NCI-H748 (cell line): ENCODE measurements at regions not wholly inside any gene's neighbourhood (a gene's known extent, or its start where the extent isn't known, plus 50 kb on each side); places are given as distances from the start of the nearest gene placed in this dataset.

Source experiments
- DNase-seq: peaks from one replicate; lab custom pipeline; 2025; ENCODE audit not compliant: unreplicated experiment; lab: John Stamatoyannopoulos, UW

- DNase-seq: no peak
Measured at GRCh38 chr6:23002044-23002619, 432.8 kb downstream of the HDGFL1 start.

DNA sequence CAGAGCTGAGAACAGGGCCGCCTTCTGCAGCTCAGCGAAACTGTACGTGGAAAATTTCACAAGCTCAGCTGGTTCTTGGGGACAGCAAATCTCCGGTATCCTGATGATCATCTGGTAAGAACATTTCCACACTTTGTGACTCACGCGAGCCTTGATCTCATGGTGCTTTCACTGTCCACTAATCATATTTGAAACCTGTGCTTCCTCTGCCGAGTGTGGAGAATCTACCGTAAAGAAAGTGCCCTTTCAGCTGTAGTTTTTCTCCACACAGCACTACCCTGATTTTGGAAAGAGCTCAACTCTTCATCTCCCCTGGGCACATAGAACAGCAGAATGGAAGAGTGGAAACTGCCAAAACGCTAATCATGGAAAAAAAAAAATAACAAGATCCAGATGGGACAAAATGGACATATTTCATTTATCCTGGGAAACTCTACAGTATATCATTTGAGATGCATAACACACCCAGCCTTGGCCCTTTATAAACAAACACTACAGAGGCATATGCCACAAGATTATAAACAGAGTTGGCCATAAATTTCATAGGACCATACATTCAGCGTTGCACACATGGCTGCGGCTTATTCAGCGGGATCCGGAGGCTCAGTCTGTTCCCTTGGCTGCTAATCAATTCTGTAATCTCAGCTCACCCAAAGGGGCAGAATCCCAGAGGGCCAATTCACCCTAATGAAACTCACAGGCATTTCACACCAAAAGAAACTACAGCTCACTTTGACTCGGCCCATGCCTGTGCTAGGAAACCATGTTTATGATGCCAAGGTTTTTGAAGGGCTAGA lies 434.5 kb downstream of the HDGFL1 start:
- DNase-seq: no peak

DNA sequence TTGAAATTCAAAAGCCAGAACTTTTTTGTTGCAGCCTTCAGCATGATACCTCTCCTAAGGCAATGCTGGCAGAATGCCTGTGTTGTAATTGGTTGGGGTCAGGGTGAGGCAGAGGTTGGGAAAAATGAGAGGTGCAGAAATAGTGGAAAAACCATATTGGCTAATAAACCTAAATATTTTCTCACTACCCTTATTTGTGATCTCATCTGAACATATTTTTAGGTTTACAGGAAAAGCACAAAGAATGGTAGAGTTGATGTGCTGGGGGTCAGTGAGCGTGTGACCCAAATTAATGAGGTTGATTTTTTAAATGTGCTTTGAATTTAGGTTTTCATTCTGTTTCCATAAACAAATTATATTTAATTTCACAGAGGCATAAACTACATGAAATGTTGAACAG lies 437.3 kb downstream of the HDGFL1 start:
- no peak for DNase-seq

DNA sequence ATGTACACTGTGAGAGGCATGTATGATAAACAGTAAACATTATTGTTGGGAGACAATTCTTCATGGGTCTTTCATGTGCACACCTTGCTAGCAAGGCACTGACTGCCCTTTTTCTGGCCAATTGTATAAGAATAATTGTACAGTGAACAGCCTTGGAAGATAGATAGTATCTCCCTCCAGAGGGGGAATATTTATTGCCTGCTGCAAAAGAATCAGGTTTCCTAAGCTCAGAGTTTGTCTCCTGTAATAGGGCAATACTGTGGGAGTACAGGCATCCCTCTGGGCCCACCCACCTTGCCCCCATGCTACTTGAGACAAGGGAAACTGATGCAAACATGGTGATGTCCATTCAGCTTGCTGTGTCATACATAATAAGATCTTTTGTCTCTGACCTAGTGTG lies 442.2 kb downstream of the HDGFL1 start:
- no peak for DNase-seq

DNA sequence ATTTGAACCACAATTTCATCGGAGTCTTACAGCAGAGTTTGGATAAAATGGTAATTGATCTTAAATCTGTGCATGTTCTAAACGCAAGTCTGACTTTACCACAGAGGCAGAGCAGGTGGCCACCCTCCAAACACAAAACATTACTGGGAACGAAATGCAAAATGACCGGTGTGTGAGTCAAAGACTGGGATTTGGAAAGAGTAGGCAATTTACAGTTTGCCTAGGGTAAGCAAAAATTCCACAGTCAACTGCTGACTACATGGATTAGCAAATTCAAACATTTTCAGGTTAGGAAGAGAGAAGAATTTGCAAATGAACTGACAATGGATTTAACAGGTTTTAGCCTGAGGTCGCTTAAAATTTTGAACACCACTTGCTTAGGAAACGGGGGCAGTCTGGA lies 444.4 kb downstream of the HDGFL1 start:
- no peak for DNase-seq

- no peak for DNase-seq
Measured at GRCh38 chr6:23016696-23017095, 447.3 kb downstream of the HDGFL1 start.

DNA sequence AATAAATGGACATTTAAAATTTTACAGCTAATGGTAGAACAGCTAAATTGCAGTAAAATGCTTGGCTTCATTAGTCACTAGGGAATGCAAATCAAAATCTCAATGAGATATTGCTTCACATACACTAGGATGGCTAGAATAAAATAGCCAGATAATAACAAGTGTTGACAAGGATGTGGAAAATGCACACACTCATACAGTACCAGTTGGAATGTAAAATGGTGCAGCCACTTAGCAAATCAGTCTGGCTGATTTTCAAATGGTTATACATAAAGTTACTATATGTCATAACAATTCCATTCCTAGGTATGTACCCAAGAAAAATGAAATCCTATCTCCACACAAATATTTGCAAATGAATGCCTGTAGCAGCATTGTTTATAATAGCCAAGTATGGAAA lies 452.1 kb downstream of the HDGFL1 start:
- no peak for DNase-seq

DNA sequence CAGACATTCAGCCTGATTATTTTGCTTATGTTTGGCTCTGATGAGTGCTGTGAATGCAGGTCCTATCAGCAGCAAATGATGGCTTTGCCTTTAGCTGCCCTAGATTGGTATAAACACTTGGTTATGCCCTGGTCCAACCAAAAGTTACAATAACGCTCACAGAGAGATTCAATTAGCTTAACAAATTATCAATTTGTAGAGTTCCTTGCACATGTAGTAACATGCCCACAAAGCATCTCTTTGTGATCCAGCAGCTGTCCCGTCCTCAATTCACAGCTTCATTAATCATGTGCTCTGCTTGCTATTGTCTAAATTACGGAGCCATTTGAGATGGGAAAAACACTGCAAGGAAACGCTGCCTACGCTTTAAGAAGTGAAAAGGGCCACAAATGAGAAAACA lies 457.9 kb downstream of the HDGFL1 start:
- DNase-seq: peak; percentile 99

DNA sequence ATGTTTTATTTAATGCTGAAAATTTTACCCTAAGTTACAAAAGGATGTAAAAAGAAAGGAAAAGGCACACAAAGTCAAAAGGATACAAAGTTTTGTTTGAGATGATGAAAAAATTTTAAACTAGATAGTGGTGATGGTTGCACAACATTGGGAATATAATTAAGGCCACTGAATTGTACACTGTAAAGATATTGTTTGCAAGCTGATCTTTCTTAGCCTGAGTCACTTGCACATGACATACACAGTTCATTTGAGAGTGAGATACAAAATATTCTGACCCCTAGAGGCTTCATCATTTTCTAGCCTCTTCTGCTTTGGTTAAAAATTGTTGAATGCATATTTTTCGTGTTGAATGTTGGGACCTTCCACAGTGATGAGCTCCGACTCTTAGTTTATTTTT lies 462.6 kb downstream of the HDGFL1 start:
- DNase-seq: no peak

- no peak for DNase-seq
Measured at GRCh38 chr6:23034926-23035325, 465.6 kb downstream of the HDGFL1 start.

GRCh38 chr6:23036406-23036983 lies 467.1 kb downstream of the HDGFL1 start:
- no peak for DNase-seq

DNA sequence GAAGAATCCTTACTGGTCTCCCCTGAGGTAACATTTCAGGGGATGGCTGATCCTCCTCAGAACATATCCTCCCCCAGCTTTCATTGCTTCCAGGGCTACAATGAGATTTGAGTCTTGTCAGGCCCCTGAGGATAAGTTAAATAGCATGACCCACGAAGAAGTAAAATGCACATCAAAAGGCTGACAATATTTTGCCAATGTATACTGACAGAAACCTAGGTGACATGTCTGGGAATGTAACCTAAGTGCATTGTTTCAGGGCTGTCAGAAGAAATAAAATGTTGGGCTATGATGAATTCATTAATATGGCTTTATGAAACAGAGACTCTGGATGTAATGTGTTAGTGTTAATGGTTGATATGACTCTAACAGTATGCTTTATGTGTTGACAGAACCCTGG lies 471.5 kb downstream of the HDGFL1 start:
- no peak for DNase-seq

- DNase-seq: no peak
Measured at GRCh38 chr6:23045280-23045679, 475.9 kb downstream of the HDGFL1 start.

- DNase-seq: no peak
Measured at GRCh38 chr6:23055523-23055922, 486.2 kb downstream of the HDGFL1 start.

DNA sequence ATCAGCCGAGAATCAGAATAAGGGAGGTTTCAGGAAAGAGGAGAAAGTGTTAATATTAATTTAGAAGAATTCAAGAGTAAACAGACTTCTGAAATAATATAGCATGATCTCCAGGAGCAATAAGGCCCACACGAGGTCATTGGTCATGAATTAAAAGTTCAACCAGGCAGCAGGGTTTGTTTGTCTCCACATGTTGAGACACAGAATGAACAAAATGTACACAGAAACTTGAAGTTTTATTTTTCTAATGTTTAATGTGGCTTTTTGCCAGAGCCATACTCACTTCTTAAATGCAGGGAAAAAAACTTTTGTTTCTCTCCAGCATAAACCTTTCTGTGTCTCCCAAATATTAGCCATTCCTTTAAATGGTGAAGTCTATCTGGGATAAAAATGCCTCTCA lies 504.5 kb downstream of the HDGFL1 start:
- DNase-seq: no peak

- no peak for DNase-seq
Measured at GRCh38 chr6:23077772-23078171, 508.4 kb downstream of the HDGFL1 start.

- DNase-seq: no peak
Measured at GRCh38 chr6:23081701-23082100, 512.3 kb downstream of the HDGFL1 start.

DNA sequence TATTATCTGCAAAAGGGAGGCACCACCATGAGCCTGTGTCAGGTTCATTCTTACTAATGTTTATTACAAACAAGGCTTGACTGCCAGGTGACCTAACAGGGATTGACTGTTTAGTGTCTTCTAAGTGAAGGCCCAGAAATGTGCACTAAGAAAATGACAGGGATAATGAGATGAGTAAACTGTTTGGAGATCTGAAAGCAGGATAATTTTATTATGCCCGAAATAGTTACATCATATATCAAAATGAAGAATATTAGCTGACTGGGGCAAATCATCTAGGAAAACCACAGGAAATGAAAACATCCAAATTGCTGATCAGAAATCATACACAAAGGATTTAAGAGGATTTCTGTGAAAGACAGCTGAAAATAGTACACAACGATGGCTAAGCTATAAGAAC lies 516.7 kb downstream of the HDGFL1 start:
- no peak for DNase-seq

GRCh38 chr6:23087471-23087870 lies 518.1 kb downstream of the HDGFL1 start:
- DNase-seq: no peak

GRCh38 chr6:23088761-23089160 lies 519.4 kb downstream of the HDGFL1 start:
- DNase-seq: no peak

DNA sequence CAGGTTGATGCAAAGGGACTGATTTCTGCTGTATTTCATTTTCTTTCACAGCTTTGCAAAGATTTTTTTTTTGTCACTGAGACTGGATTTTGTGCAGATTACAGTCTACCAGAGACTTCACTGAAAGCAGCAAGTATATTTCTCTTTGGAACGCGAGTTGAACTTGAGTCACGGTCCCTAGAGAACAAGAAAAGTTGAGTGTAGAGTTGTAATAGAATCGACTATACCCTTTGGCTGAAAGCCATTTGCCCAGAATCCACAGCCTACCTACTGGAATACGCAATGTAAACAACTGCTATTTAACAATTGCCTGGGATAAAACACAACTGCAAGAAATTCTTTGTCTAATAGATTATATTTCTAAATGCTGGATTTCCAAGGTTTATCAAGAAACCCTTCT lies 520.6 kb downstream of the HDGFL1 start:
- DNase-seq: no peak

DNA sequence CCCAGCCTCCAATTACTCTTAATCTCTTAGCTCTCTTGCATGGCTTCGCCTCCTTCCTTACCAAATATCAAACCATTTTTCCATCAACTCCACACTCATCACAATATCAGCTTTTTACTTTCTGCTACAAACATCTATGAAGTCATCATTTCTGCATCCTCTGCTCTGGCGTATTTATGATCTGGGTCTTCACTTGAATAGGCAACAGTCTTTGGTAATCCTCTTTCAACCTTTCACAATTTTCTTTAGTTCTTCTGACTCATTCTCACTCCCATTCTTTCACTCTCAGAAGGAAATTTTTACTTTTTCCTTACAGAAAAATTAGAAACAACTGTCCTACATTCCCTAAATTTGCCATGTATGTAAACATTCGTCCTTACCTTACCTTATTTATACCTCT lies 522.4 kb downstream of the HDGFL1 start:
- DNase-seq: no peak

DNA sequence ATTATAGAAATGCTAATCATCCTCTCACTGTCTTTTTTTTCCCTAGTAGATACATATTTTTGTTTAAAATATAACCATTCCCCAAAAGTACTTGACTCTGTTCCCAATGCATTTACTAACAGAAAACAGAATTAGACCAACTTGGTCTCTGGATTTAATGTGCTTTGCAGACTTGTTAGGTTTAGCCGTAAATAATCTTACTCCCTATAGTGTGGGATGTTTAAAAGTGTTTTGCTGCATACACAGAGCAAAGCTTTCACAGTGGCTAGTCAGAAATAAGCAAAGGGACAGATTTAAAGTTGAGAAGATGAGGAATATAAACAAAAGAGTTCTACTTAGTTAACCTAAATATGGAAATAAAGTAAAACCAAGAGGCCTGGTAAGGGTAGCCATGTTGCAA lies 527.5 kb downstream of the HDGFL1 start:
- DNase-seq: no peak
